ENCODE measurements at regions not wholly inside any gene's neighbourhood (a gene's known extent, or its start where the extent isn't known, plus 50 kb on each side); places are given as distances from the start of the nearest gene placed in this dataset.
"Not testable (repeated sequence)": the region's sequence is repeated elsewhere in the genome, so short reads cannot be mapped to it uniquely, and the experiment has no call there.

GRCh38 chr19:7405482-7405881 is 56.7 kb downstream of the ARHGEF18 start:
- not testable (repeated sequence) for TF ChIP-seq CTCF, POLR2A (IDR thresholded peaks at IDR 0.05)
